Neuronal stem cell (in vitro differentiated cells): ENCODE measurements at regions not wholly inside any gene's neighbourhood (a gene's known extent, or its start where the extent isn't known, plus 50 kb on each side); places are given as distances from the start of the nearest gene placed in this dataset.
"Not testable (repeated sequence)": the region's sequence is repeated elsewhere in the genome, so short reads cannot be mapped to it uniquely, and the experiment has no call there.

Experiments
- DNase-seq: peaks from one replicate; pipeline ENCODE4 v3.0.0-alpha.2; 2013; ENCODE audit warnings: low spot score
- H2AFZ ChIP-seq: one replicate; pipeline ENCODE4 v1.6.1; 2013; ENCODE audit warnings: mild to moderate bottlenecking, low read length, inconsistent platforms
- H2AK5ac ChIP-seq: 2 replicates; pipeline ENCODE4 v1.6.1; 2013; ENCODE audit warnings: low read depth, mild to moderate bottlenecking, inconsistent platforms, low read length, moderate library complexity, mixed read lengths
- H2BK120ac ChIP-seq: 2 replicates; pipeline ENCODE4 v1.6.1; 2013; ENCODE audit warnings: low read depth, mild to moderate bottlenecking, inconsistent platforms, low read length, moderate library complexity, mixed read lengths
- H2BK12ac ChIP-seq: one replicate; pipeline ENCODE4 v1.6.1; 2013; ENCODE audit warnings: low read length, inconsistent platforms
- H2BK15ac ChIP-seq: 2 replicates; pipeline ENCODE4 v1.6.1; 2013; ENCODE audit warnings: mild to moderate bottlenecking, low read length, inconsistent platforms, mixed read lengths
- H2BK5ac ChIP-seq: one replicate; pipeline ENCODE4 v1.6.1; 2013; ENCODE audit warnings: inconsistent platforms, mild to moderate bottlenecking, low read length, moderate library complexity
- H3K14ac ChIP-seq: one replicate; pipeline ENCODE4 v1.6.1; 2013; ENCODE audit warnings: low read length, inconsistent platforms
- H3K18ac ChIP-seq: 2 replicates; pipeline ENCODE4 v1.6.1; 2013; ENCODE audit warnings: low read length, inconsistent platforms
- H3K23ac ChIP-seq: 2 replicates; pipeline ENCODE4 v1.6.1; 2013; ENCODE audit warnings: low read depth, mild to moderate bottlenecking, mixed read lengths, low read length, inconsistent platforms; ENCODE audit not compliant: poor library complexity
- H3K27ac ChIP-seq: replicated peaks from 3 replicates; pipeline ENCODE4 v1.5.1; 2013; ENCODE audit warnings: low read length, inconsistent platforms
- H3K27me3 ChIP-seq, 3 experiments: 2 replicates each; pipeline ENCODE4 v1.6.1; 2013; ENCODE audit warnings: low read length in 3 of 3, mild to moderate bottlenecking in 2 of 3, inconsistent platforms in 1 of 3, low read depth in 1 of 3, mixed read lengths in 1 of 3, moderate library complexity in 1 of 3; ENCODE audit not compliant: control insufficient read depth in 3 of 3, insufficient read depth in 3 of 3
- H3K36me3 ChIP-seq, 2 donors: replicated peaks in 1 of 2; 2 replicates each; pipeline ENCODE4 v1.6.1; 2013; ENCODE audit warnings: low read length in 2 of 2; ENCODE audit not compliant: control insufficient read depth in 2 of 2, insufficient read depth in 2 of 2
- H3K4ac ChIP-seq: 2 replicates; pipeline ENCODE4 v1.6.1; 2013; ENCODE audit warnings: inconsistent platforms, mild to moderate bottlenecking, low read length, moderate library complexity
- H3K4me1 ChIP-seq, 2 donors: 1 replicate in 1 of 2; 2 replicates in 1 of 2; pipeline ENCODE4 v1.6.1; 2013; ENCODE audit warnings: low read length in 2 of 2, low read depth in 1 of 2; ENCODE audit not compliant: control insufficient read depth in 2 of 2, insufficient read depth in 1 of 2
- H3K4me2 ChIP-seq: one replicate; pipeline ENCODE4 v1.6.1; 2013; ENCODE audit warnings: mild to moderate bottlenecking, low read length, inconsistent platforms; ENCODE audit not compliant: insufficient read depth, poor library complexity, severe bottlenecking
- H3K4me3 ChIP-seq, 2 donors: 2 replicates each; pipeline ENCODE4 v1.5.1; 2013; ENCODE audit warnings: low read length in 2 of 2, mild to moderate bottlenecking in 2 of 2, inconsistent platforms in 1 of 2, moderate library complexity in 1 of 2
- H3K79me1 ChIP-seq: one replicate; pipeline ENCODE4 v1.6.1; 2013; ENCODE audit warnings: low read depth, mild to moderate bottlenecking, inconsistent platforms, low read length, moderate library complexity
- H3K9ac ChIP-seq: one replicate; pipeline ENCODE4 v1.6.1; 2013; ENCODE audit warnings: mild to moderate bottlenecking, low read depth, low read length, inconsistent platforms; ENCODE audit not compliant: poor library complexity
- H3K9me3 ChIP-seq, 2 donors: replicated peaks in 1 of 2; 2 replicates each; pipeline versions ENCODE3 to v1.6.1; 2013; ENCODE audit warnings: low read length in 2 of 2, mild to moderate bottlenecking in 2 of 2, inconsistent platforms in 1 of 2, low read depth in 1 of 2, mixed read lengths in 1 of 2, moderate library complexity in 1 of 2; ENCODE audit not compliant: control insufficient read depth in 2 of 2, insufficient read depth in 1 of 2
- H4K8ac ChIP-seq: one replicate; pipeline ENCODE4 v1.6.1; 2013; ENCODE audit warnings: low read depth, mild to moderate bottlenecking, inconsistent platforms, low read length, moderate library complexity
- H4K91ac ChIP-seq: one replicate; pipeline ENCODE4 v1.6.1; 2013; ENCODE audit warnings: low read length, low read depth, mild to moderate bottlenecking, inconsistent platforms; ENCODE audit not compliant: poor library complexity
- whole genome bisulfite sequencing, 2 donors: extraction: QIAGEN DNeasy Blood & Tissue Kit; methylation state at CpG; one replicate each; pipeline ENCODE4 v1.1.7; 2013; ENCODE audit warnings: missing lambda C conversion rate in 2 of 2, mixed read lengths in 1 of 2; ENCODE audit not compliant: insufficient read length in 2 of 2, insufficient replicate concordance in 1 of 2; ENCODE audit errors: extremely low coverage in 2 of 2; 5-methylcytosine and 5-hydroxymethylcytosine counted together

GRCh38 chr14:106663805-106664410 is 1137.5 kb downstream of the TMEM121 start:
- H3K27me3 ChIP-seq, H3K4ac ChIP-seq, H3K23ac ChIP-seq, H3K27ac ChIP-seq, H3K4me3 ChIP-seq, H2AFZ ChIP-seq, H3K4me2 ChIP-seq, DNase-seq, H3K79me1 ChIP-seq, H2BK5ac ChIP-seq, H4K91ac ChIP-seq, H3K9ac ChIP-seq, H2BK15ac ChIP-seq, H3K4me1 ChIP-seq, H4K8ac ChIP-seq, H2BK12ac ChIP-seq, H2BK120ac ChIP-seq, H2AK5ac ChIP-seq, H3K14ac ChIP-seq, H3K18ac ChIP-seq, H3K36me3 ChIP-seq: not testable (repeated sequence)
- no CpG with 5 or more reads among the region's 19 CpGs for WGBS, 2 donors
- H3K9me3 ChIP-seq: peaks cover 6 to 13% of the 10 kb centered on the region in 2 donors

- Histone ChIP-seq H2AFZ (no peak overlapping the region), H4K8ac (no peak overlapping the region), H2BK120ac (no peak overlapping the region), H3K79me1 (no peaks in the 10 kb centered on the region), H3K4me1 (no peaks in the 10 kb centered on the region), H3K23ac (no peak overlapping the region), H3K4ac (no peak overlapping the region), H3K27me3 (no peaks in the 10 kb centered on the region), H3K9me3 (peaks cover 6 to 10% of the 10 kb centered on the region in 2 donors), H3K36me3 (no peaks in the 10 kb centered on the region), H3K4me3 (no peak overlapping the region), H2BK15ac (no peak overlapping the region), H3K14ac (no peak overlapping the region), H2BK12ac (no peak overlapping the region), H2BK5ac (no peak overlapping the region), H3K4me2 (no peak overlapping the region), H3K9ac (no peak overlapping the region), H3K27ac (no peak overlapping the region), H3K18ac (no peak overlapping the region), H4K91ac (no peak overlapping the region), H2AK5ac (no peak overlapping the region)
- DNase-seq: no peak
- no CpG with 5 or more reads among the region's 15 CpGs for WGBS, 2 donors
Observed at GRCh38 chr14:106665814-106666213, 1139.4 kb downstream of the TMEM121 start.

GRCh38 chr14:106666341-106666740 is 1140.0 kb downstream of the TMEM121 start:
- H3K4me1 ChIP-seq: no peaks in the 10 kb centered on the region
- H2BK120ac ChIP-seq: no peak overlapping the region
- no peak overlapping the region for H3K14ac ChIP-seq
- no peak overlapping the region for H3K27ac ChIP-seq
- no peak overlapping the region for H2AK5ac ChIP-seq
- H3K4me3 ChIP-seq: no peak overlapping the region
- no peak for DNase-seq
- H3K23ac ChIP-seq: no peak overlapping the region
- no peak overlapping the region for H2BK15ac ChIP-seq
- H3K4ac ChIP-seq: no peak overlapping the region
- no peak overlapping the region for H2BK12ac ChIP-seq
- H3K79me1 ChIP-seq: no peaks in the 10 kb centered on the region
- no CpG with 5 or more reads among the region's 4 CpGs for WGBS, 2 donors
- no peak overlapping the region for H2AFZ ChIP-seq
- H3K36me3 ChIP-seq: no peaks in the 10 kb centered on the region
- no peak overlapping the region for H3K9ac ChIP-seq
- H4K8ac ChIP-seq: no peak overlapping the region
- H2BK5ac ChIP-seq: no peak overlapping the region
- no peak overlapping the region for H3K18ac ChIP-seq
- peaks cover 6 to 12% of the 10 kb centered on the region in 2 donors for H3K9me3 ChIP-seq
- no peak overlapping the region for H4K91ac ChIP-seq
- H3K27me3 ChIP-seq: no peaks in the 10 kb centered on the region
- no peak overlapping the region for H3K4me2 ChIP-seq

GRCh38 chr14:106670011-106670410 is 1143.6 kb downstream of the TMEM121 start:
- Histone ChIP-seq H3K9ac (no peak overlapping the region), H3K4me1 (no peaks in the 10 kb centered on the region), H3K14ac (no peak overlapping the region), H2AFZ (no peak overlapping the region), H3K36me3 (no peaks in the 10 kb centered on the region), H3K4me2 (no peak overlapping the region), H2BK15ac (no peak overlapping the region), H3K18ac (no peak overlapping the region), H4K91ac (no peak overlapping the region), H3K4me3 (no peak overlapping the region), H3K27me3 (peaks cover 0 to 2% (median 0%) of the 10 kb centered on the region in 3 experiments), H3K4ac (no peak overlapping the region), H3K79me1 (no peaks in the 10 kb centered on the region), H3K23ac (no peak overlapping the region), H2BK5ac (no peak overlapping the region), H3K9me3 (peaks cover 0 to 16% of the 10 kb centered on the region in 2 donors), H3K27ac (no peak overlapping the region), H4K8ac (no peak overlapping the region), H2AK5ac (no peak overlapping the region), H2BK12ac (no peak overlapping the region), H2BK120ac (no peak overlapping the region)
- WGBS, 2 donors: no CpG with 5 or more reads among the region's 4 CpGs
- no peak for DNase-seq
